BJ (cell line): ENCODE measurements at regions not wholly inside any gene's neighbourhood (a gene's known extent, or its start where the extent isn't known, plus 50 kb on each side); places are given as distances from the start of the nearest gene placed in this dataset.

Source experiments
- CTCF ChIA-PET: fragments of 350-600 bp; formaldehyde crosslinking; extraction: SDS; loops from one replicate; lab custom pipeline; 2021; ENCODE audit warnings: antibody characterized with exemption, inconsistent platforms; lab: Yijun Ruan, JAX
- POLR2A ChIA-PET: fragments of 300-600 bp; sonication (Branson Sonifier 250); formaldehyde crosslinking; extraction: SDS; loops from one replicate; lab custom pipeline; 2021; ENCODE audit warnings: antibody characterized with exemption; lab: Charles Lee
- DNase-seq: peaks from one replicate; pipeline ENCODE4 v3.0.0-alpha.2; 2011; ENCODE audit warnings: low read depth
- H3K27me3 ChIP-seq: 2 replicates; pipeline ENCODE4 v1.6.0; 2011; ENCODE audit warnings: low read length; ENCODE audit not compliant: control insufficient read depth, insufficient read depth
- H3K36me3 ChIP-seq: 2 replicates; pipeline ENCODE4 v1.5.1; 2011; ENCODE audit warnings: low read length; ENCODE audit not compliant: control insufficient read depth, insufficient read depth
- H3K4me3 ChIP-seq: 2 replicates; pipeline ENCODE4 v1.5.1; 2011; ENCODE audit warnings: low read depth, mild to moderate bottlenecking, control low read depth, low read length
- CTCF ChIP-seq: IDR thresholded peaks from 2 replicates; pipeline ENCODE4 v1.5.1; 2011; ENCODE audit warnings: low read depth, mild to moderate bottlenecking, control low read depth, inconsistent platforms, low read length, moderate library complexity; ENCODE audit not compliant: insufficient read depth

- ChIA-PET POLR2A (interaction anchor here (0.5 kb wide), 1 partner anchor 23 kb away, joined by 3 read pairs; no protein-coding TSS in a partner anchor), CTCF (no interaction called here)
- no peak for DNase-seq
- no peak for TF ChIP-seq CTCF
- H3K27me3 ChIP-seq = no peaks in the 10 kb centered on the region
- no peak overlapping the region for H3K4me3 ChIP-seq
- H3K36me3 ChIP-seq = no peaks in the 10 kb centered on the region
Observed at GRCh38 chr10:36171556-36171952, 529.5 kb upstream of the FZD8 start.

DNA sequence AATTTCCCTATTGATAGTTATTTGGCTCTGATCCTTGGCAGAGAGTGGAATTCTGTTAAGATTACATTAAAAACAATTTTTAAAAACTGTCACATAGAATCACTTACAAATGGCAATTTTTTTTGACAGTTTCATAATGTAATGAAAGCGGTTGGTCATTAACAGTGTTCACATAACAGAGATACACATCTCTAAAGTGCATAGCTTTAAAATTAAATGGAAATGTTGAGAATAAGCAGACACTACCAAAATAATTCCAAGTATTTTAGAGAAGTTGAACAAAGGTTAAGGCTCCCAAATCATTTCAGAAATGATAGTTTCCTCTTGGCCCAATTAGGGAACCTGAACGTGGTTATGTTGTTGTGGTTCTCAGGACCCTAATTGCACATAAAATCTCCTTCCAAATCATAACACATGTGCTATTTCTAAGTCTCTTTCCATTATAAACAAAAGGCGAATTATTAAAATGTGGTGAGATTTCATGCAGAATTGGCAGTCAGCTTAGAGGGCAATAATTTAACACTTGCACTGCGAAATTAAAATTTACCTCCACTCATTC, 528.9 kb upstream of the FZD8 start:
- no peak for TF ChIP-seq CTCF
- Histone ChIP-seq H3K27me3 (no peaks in the 10 kb centered on the region), H3K4me3 (no peak overlapping the region), H3K36me3 (no peaks in the 10 kb centered on the region)
- DNase-seq = no peak
- ChIA-PET CTCF (no interaction called here), POLR2A (no interaction called here)

DNA sequence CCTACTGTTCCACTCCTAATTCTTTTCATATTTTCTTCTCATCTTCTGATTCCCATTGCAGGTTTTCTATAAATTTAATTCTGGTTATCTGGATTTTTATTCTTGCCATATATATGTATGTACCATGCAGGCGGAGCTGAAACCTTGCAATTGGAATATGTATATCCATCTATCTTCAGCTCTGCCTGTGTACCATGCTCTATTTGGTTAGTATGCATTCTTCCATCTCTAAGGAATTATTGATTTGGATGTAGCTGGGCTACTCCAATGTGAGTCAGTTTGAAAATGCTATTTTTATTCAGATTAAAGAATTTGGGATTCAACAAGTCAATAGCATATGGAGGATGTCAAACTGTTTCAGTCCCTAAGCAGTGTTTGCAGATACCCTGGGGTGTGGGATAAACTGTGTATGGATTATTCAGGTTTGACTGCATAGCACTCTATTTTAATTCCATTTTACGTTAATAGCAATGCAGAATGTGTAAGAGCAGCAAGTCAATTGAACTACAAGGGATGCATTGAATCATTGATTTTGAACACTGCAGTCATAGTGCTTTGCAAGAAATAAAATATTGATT, 528.1 kb upstream of the FZD8 start:
- CTCF ChIA-PET = no interaction called here
- no peak for TF ChIP-seq CTCF
- no peaks in the 10 kb centered on the region for H3K36me3 ChIP-seq
- no peaks in the 10 kb centered on the region for H3K27me3 ChIP-seq
- DNase-seq = no peak
- POLR2A ChIA-PET = no interaction called here
- no peak overlapping the region for H3K4me3 ChIP-seq

GRCh38 chr10:36168777-36169176, 526.7 kb upstream of the FZD8 start:
- POLR2A ChIA-PET = no interaction called here
- DNase-seq = no peak
- no peak for TF ChIP-seq CTCF
- no peaks in the 10 kb centered on the region for H3K27me3 ChIP-seq
- H3K4me3 ChIP-seq = no peak overlapping the region
- no peaks in the 10 kb centered on the region for H3K36me3 ChIP-seq
- CTCF ChIA-PET = no interaction called here

DNA sequence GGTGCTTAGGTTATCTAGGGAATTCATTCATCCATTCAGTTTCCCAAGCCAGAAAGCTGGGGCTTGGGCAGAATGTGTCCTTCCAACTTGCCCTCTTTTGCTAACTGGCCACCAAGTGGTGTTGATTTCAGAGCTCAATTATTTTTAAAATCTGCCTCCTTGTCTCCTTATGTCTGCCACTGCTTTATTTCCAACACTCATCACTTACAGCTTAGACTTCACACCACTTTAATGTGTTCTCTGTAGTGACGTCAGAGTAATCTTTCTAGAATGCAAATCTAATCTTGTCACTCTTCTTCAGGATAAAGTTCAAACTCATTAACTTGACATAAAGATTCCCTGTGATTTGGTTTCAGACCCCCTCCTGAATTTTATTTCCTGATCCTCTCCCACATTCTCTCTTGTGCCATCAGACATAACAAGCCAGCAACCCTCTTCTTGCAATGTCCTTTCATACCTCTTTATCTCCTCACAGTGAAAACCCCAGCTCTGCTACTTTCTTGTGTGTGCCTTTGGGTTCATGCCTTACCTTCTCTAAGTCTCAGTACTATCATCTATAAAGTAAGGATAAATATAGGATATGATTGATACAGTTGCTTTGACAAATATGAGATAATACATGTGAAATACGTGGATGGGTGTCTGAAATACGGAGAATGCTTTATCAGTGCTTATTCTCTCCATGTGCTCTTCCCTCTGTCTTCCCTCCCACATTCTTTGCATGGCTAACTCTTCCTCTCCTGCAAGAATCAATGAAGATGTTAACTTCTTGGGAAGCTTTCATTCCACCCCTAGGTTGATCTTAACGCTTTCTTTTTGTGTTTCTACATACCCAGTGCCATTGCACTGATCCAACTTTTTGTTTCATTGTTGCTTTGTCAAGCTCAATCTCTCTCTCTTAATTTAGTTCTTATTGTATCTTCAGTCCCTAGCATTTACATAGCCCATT, 522.7 kb upstream of the FZD8 start:
- DNase-seq = no peak
- ChIA-PET CTCF (interaction anchor here (0.8 kb wide), 1 partner anchor 11 kb away, joined by 3 read pairs; no protein-coding TSS in a partner anchor), POLR2A (no interaction called here)
- Histone ChIP-seq H3K4me3 (no peak overlapping the region), H3K36me3 (no peaks in the 10 kb centered on the region), H3K27me3 (no peaks in the 10 kb centered on the region)
- TF ChIP-seq CTCF = no peak
